ENCODE measurements at regions not wholly inside any gene's neighbourhood (a gene's known extent, or its start where the extent isn't known, plus 50 kb on each side); places are given as distances from the start of the nearest gene placed in this dataset.

DNA sequence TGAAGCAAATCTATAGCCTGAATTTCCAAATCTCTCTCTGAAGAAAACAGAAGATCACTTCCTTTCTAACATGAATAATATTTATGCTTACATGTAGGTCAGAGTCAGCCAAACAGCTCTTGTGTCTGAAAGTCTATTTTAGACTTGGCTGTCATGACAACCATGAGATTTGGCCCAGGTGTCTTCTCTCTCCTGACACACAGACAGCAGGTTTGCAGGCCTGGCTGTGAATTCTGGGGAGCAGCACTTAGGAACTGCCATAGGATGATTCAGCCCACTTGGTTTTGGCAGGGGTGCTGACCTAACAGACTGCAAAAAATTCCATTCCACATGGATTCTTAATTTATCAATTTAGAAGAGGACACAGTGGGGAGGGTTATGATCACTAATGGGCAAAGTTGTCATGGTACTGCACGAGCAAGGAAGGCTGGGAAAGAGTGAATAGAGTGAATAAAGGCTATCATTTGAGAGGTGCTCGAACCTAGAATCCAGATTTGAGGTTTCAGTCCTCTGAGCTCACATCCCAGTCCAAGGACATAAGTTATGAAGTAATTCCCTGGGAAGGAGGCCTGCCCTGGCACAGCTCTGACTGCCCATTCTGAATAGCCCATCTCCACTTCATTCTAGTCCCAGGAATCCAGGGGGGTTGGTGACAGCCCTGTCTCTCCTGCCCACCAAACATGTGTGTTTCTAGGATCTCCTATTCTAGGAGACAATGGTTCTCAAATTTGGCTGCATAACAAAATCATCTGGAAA lies 453.9 kb upstream of the TRIB2 start:
- TF ChIP-seq, protein P1, sequence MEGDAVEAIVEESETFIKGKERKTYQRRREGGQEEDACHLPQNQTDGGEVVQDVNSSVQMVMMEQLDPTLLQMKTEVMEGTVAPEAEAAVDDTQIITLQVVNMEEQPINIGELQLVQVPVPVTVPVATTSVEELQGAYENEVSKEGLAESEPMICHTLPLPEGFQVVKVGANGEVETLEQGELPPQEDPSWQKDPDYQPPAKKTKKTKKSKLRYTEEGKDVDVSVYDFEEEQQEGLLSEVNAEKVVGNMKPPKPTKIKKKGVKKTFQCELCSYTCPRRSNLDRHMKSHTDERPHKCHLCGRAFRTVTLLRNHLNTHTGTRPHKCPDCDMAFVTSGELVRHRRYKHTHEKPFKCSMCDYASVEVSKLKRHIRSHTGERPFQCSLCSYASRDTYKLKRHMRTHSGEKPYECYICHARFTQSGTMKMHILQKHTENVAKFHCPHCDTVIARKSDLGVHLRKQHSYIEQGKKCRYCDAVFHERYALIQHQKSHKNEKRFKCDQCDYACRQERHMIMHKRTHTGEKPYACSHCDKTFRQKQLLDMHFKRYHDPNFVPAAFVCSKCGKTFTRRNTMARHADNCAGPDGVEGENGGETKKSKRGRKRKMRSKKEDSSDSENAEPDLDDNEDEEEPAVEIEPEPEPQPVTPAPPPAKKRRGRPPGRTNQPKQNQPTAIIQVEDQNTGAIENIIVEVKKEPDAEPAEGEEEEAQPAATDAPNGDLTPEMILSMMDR (conservative IDR thresholded peaks at IDR 0.05), result no peak
- Mint-ChIP-seq H3K36me3 (no peaks in the 10 kb centered on the region), H3K27me3 (peaks cover 3% of the 10 kb centered on the region), H3K27ac (no peak overlapping the region), H3K4me1 (ENCODE audit: unreplicated experiment) (peaks cover 13% of the 10 kb centered on the region), H3K9me3 (peaks cover 7% of the 10 kb centered on the region), H3K4me3 (no peak overlapping the region)
- no peak for DNase-seq (ENCODE audit: extremely low spot score, unreplicated experiment)

DNA sequence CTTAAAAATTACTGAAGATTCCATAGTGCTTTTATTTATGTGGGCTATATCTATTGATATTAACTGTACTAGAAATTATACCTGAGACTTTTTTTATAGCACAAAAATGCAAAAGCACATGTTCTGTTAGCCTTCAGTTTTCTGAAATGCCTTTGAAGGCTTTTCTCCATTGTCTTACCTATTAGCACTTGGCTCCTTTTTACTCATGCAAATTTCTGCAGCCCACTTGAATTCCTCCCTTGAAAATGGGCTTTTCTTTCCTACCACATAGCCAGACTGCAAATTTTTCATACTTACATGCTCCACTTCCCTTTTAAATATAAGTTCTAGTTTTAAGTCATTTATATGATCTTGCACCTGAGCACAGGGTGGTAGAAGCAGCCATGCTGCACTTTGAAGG lies 453.0 kb upstream of the TRIB2 start:
- peaks cover 3% of the 10 kb centered on the region for H3K27me3 Mint-ChIP-seq
- H3K36me3 Mint-ChIP-seq, result no peaks in the 10 kb centered on the region
- no peak for DNase-seq (ENCODE audit: extremely low spot score, unreplicated experiment)
- H3K4me3 Mint-ChIP-seq, result no peak overlapping the region
- peaks cover 13% of the 10 kb centered on the region for H3K4me1 Mint-ChIP-seq (ENCODE audit: unreplicated experiment)
- no peak overlapping the region for H3K27ac Mint-ChIP-seq
- H3K9me3 Mint-ChIP-seq, result peaks cover 7% of the 10 kb centered on the region
- TF ChIP-seq, protein P1 (conservative IDR thresholded peaks at IDR 0.05), result no peak

DNA sequence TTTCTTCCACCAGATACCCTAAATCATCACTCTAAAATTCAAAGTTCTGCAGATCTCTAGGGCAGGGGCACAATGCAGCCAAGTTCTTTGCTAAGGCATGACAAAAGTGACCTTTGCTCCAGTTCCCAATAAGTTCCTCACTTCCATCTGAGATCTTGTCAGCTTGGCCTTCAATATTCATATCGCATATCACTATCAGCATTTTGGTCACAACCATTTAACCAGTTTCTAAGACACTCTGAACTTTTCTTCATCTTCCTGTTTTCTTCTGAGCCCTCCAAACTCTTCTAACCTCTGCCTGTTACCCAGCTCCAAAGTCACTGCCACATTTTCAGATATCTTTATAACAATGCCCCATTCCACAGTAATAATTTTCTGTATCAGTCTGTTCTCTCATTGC lies 452.6 kb upstream of the TRIB2 start:
- Mint-ChIP-seq H3K36me3 (no peaks in the 10 kb centered on the region), H3K4me1 (ENCODE audit: unreplicated experiment) (peaks cover 13% of the 10 kb centered on the region), H3K27me3 (peaks cover 3% of the 10 kb centered on the region), H3K9me3 (peaks cover 7% of the 10 kb centered on the region), H3K27ac (no peak overlapping the region), H3K4me3 (no peak overlapping the region)
- DNase-seq (ENCODE audit: extremely low spot score, unreplicated experiment), result no peak
- TF ChIP-seq, protein P1 (conservative IDR thresholded peaks at IDR 0.05), result no peak

DNA sequence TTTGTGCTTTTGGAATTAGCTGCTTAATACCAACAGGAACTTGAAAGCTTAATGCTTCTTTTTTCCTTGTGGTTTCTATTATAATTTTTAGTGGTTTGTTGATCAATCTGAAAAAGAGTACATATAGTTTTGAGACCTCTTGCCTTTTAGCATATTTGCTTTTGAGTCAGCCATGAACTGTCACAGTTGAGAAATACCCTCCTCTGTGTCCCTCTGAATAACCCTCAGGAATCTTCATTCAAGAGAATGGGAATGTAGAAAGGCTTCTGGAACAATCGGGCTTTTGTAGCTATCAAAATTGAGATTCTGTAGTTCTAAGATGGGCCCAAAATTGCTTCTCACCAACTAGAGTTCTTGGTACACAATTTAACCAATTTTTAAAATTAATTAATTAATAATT lies 451.1 kb upstream of the TRIB2 start:
- H3K27ac Mint-ChIP-seq, result no peak overlapping the region
- H3K4me3 Mint-ChIP-seq, result no peak overlapping the region
- no peaks in the 10 kb centered on the region for H3K36me3 Mint-ChIP-seq
- peaks cover 13% of the 10 kb centered on the region for H3K4me1 Mint-ChIP-seq (ENCODE audit: unreplicated experiment)
- H3K27me3 Mint-ChIP-seq, result no peaks in the 10 kb centered on the region
- TF ChIP-seq, protein P1 (conservative IDR thresholded peaks at IDR 0.05), result no peak
- H3K9me3 Mint-ChIP-seq, result peaks cover 7% of the 10 kb centered on the region
- no peak for DNase-seq (ENCODE audit: extremely low spot score, unreplicated experiment)

DNA sequence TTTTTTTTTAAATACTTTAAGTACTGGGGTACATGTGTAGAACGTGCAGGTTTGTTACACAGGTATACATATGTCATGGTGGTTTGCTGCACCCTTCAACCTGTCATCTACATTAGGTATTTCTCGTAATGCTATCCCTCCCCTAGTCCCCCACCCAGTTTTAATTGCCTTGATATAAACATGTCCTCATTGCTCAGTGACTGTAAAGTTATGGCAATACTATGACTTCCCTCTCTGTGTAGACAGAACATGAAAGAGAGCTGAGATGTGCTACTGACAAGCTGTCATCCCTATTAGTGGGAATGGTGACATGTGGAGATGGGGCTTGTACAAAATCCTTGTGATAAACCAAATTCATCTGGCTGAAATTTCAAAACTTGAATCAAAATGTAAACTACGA lies 449.7 kb upstream of the TRIB2 start:
- no peaks in the 10 kb centered on the region for H3K36me3 Mint-ChIP-seq
- no peak for DNase-seq (ENCODE audit: extremely low spot score, unreplicated experiment)
- peaks cover 7% of the 10 kb centered on the region for H3K4me1 Mint-ChIP-seq (ENCODE audit: unreplicated experiment)
- H3K27me3 Mint-ChIP-seq, result no peaks in the 10 kb centered on the region
- H3K27ac Mint-ChIP-seq, result no peak overlapping the region
- no peaks in the 10 kb centered on the region for H3K9me3 Mint-ChIP-seq
- no peak overlapping the region for H3K4me3 Mint-ChIP-seq
- TF ChIP-seq, protein P1 (conservative IDR thresholded peaks at IDR 0.05), result no peak
